IPS DF 4.7 (cell line): ENCODE measurements at regions not wholly inside any gene's neighbourhood (a gene's known extent, or its start where the extent isn't known, plus 50 kb on each side); places are given as distances from the start of the nearest gene placed in this dataset.

Experiments used
- DNase-seq: peaks from one replicate; pipeline ENCODE4 v3.0.0-alpha.2; 2013; ENCODE audit warnings: low spot score; ENCODE audit errors: extremely low read depth

DNA sequence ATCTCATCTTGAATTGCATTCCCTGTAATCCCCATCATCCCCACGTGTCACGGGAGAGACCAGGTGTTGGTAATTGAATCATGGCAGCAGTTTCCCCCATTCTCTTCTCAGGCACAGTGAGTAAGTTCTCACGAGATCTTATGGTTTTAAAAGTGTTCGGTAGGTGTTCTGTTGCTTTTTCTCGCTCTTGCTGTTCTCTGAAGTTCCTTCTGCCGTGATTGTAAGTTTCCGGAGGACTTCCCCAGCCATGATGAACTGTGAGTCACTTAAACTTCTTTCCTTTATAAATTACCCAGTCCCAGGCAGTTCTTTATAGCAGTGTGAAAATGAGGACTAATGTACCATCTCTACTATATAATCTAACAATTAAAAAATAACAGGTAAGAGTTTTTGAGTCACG, 409.9 kb upstream of the NRXN1 start:
- no peak for DNase-seq

DNA sequence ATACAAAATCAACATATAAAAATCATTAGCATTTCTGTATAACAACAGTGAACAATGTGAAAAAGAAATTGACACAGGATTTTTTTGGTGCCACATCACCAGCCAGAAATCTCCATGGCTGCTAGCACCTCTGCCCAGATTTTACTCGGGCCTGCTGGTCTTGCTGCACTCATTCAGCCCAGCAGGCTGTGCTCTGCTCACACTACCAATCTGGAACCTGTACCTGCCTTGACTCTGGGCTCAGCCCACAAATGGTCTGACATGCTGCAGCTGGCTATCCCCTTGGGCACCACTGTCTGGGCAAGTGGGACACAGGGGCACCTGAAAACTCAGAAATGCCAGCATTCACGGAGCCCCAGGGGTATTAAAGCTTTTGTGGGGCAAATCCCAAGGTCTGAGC, 392.5 kb upstream of the NRXN1 start:
- peak; percentile 36 for DNase-seq

DNA sequence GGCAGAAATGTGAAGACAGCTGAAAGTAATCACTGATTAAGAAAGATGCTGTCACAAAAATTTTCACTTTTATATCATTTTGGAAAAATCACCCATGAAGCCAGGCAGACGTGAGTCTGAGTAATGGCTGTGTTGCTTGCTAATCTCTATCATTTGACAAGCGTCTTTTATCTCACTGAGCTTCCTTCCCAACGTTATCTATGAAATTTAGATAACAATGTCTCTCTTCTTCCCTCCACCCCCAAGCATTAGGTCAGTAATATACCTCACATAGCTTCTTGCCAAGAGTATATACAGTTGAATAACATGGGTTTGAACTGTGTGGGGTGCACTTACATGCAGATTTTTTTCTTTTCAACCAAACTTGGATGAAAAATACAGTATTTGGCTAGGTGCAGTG, 388.6 kb upstream of the NRXN1 start:
- DNase-seq: no peak

DNA sequence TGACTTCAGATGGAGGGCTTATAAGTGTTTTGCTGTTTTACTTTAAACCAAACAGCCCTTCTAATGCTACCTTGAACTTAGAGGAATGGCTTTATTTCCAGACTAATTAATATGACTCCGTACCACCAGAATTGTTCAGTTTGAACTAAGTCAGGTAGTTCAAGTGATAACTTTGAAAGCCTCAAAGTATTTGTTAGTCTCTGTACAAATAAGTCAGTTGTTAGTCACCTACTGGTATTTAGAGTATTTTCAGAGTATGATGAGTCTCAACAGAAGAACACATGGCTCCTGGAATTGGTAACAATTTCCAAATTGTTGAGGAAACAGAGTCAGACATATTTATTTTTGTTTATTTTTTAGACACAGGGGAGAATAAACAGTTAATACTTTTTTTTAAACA, 381.8 kb upstream of the NRXN1 start:
- DNase-seq: no peak

DNA sequence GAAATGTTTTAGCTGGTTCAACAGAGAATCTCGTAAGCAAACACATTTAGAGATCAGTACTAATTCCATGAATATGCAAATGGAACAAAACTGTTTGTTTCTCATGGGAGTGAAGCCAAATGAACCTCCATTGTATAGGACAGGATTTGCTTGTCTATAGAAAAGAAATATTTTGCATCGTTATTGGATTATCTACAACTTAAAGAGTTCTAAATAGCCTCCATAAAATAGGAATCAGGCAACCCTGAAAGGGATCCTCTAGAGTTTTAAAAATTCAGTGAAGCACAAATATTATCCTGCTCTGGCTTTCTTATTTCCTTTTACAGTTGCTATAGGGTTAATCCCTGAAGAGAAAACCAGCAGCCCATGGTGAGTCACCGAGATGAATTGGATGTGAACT, 378.4 kb upstream of the NRXN1 start:
- no peak for DNase-seq

DNA sequence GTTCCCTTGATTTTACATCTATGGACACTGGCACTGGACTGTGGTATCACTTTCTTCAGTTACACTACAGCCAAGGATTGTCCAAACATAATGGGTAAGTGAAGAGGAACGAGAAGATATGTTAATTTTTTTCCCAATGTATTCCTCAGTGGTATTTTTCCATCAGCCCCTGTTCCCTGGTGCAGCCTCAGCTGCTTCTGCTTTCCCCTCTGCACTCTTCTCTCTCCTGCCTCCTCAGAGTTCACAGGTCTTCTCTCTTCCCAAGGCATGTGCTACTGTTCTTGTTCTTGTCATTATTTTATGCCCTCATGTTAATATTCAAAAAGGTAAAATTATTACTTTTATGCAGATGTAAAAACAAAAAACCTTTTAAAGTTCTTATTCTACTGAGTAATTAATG, 378.0 kb upstream of the NRXN1 start:
- DNase-seq: no peak

DNA sequence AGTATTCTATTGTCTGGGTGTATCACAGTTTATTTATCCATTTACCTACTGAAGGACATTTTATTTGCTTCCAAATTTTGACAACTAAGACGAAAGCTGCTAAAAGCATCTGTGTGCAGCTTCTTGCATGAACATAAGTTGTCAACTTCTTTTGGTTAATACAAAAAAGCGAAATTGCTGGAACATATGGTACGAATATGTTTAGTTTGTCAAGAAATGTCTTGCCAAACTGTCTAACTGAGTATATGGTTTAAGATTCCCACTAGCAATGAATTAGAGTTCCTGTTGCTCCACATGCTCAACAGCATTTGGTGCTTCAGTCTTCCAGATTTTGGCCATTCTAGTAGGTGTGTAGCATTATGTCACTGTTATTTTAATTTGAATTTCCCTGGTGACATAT, 372.3 kb upstream of the NRXN1 start:
- DNase-seq: no peak

DNA sequence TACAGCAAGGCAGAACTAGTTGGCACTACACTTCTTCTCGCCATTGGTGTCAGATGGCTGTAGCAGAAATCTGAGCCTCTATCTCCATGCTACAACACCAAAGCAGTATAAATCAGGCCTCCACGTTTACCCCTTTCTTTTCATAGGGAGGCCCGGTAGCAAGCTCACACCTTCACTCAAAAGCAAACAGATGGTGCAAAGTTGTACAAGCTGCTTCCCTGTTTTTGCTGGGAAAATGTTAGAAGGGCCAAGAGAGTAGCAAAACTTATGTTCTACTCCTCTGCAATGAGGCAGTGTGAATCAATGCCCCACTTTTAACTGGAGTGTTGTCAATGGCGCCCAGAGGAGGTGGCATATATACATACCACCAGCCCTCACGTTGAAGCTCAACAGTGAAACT, 369.6 kb upstream of the NRXN1 start:
- no peak for DNase-seq

DNA sequence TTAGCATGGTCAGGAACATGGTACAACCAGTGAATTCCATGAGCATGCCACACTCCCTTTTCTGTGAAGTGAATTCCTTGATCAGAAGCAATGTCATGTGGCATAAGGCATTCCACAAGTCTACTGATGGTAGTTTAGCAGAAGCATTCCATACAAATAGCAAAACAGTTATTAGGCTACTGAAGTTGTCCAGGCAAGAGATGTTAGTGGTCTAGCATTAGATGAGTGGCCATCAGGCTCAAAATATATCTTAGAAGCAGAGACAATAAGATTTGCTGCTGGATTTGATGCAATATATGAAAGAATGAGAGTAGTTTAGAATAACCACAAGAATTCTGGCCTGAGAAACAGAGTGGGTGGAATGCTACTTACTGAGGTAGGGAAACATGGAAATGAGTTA, 355.3 kb upstream of the NRXN1 start:
- no peak for DNase-seq

DNA sequence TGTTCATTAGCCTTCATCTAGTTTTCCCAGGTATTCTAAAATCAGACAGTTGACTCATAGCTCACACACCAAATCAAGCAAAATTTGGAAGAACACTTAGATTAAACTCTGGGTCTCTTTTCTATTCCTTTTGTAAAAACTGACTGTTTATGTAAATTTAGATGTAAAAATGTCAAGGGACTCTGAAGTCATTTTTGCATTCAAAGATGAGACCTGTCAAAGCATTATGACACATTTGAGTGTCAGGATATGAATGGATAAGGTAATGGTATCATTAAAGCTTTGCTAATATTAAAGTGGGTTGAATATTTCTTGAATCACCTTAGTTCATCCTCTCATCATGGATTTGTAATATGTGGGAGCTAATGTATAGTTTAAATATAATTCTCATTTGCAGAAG, 348.1 kb upstream of the NRXN1 start:
- no peak for DNase-seq

DNA sequence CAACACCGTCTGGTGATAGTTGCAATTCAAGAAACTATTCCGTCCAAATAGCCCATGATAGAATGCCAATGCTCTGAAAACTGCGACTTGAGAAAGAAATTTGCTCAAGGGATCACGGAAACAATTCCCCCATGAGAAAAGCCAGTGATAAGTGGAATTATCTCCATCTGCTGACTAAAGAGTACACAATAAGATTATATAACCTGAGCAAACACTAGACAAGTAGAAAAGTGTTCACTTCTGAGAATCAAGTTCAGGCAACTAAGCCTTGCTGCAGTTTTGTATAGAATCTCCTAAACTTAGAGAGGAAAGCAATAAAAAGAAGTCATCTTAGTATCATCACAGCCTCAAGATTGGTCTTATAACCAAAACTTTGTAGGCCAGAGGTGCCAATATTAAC, 336.3 kb upstream of the NRXN1 start:
- DNase-seq: no peak

DNA sequence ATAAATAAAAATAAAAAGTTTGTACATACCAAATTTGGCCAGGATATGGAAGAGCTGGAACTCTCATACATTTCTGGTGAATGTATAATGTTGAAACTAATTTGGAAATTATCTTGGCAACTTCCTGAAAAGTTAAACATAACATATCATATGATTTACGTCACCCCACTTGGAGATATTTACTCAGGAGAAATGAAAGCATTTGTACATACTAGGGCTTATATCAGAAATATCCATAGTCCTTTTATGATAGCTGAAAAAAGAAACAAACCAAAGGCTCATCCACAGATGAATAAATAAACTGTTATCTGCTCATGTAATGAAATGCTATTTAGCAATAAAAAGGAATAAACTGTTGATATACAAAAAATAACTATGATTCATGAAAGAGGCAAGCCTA, 318.2 kb upstream of the NRXN1 start:
- DNase-seq: no peak

DNA sequence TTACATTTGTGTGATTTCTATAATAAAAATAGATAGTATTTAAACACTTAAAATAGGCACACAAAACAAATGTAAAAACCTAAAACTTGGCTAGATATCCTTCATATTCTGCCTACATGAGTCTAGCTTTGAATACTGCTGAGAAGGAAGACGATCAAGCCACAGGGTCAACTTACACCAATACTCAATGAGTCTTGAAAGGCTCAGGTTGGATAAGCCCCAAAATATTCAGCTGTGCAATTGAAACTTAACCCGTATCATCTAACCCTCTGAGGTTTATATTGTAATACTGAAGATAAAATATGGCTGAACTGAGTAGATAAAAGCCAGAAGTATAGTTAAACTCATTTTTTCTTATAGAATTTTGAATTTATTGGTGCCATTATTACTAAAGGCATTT, 313.0 kb upstream of the NRXN1 start:
- DNase-seq: no peak

DNA sequence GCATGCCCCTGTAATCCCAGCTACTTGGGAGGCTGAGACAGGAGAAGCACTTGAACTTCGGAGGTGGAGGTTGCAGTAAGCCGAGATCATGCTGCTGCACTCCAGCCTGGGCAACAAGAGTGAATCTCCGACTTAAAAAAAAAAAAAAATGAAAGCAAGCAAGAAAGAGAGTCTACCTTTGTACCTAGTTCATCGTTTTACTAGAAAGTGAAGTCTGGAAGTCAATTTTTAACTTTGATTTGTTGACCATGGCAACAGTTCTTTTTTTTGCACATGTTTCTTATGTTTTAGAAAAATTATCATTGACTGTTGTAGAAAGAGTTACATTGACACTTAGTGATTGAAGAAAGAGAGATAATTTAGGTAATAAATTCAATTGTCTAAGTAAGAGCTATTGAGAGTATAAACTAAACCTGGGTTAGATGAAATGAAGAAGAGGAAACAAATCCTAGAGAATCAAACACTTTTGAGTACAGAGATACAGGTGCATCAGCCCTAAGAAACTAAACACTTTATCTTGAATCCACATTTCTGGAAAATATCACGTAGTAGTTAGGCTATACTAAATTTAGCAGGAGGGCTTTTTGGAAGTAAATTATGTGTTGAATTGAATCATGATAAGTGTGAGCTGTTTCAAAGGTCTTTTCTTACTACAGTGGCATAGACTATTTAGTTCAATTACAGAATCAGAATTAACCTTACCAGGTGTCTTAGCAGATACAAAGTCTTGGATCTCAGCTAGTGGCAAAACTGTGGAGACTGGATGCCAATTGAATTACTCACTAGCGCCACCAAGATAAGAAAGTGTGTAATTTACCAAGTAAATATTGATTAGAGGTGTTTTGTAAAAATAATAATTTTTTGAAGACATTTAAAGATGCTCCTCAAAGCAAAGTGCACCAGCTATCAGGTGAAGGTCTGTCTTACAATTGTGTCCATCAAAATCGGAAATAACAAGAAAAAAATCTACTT, 303.4 kb upstream of the NRXN1 start:
- DNase-seq: no peak

DNA sequence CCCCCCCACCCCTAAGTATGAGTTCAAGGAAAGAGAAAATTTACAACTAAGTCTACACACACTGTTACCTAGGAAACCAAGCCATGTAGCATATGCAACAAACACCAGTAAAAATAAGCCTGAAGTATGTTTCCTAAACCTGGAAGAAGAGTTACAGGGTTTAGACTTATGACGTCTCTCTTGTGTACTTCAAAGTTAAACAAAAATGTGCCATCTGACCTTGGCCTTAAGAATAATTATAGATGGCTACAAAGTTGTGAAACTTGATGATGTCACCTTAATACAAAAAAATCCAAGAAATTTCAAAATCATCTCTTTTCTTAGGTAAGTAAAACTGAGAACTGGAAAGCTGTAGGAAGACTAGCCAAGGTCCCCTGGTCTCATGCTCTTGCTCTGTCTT, 297.6 kb upstream of the NRXN1 start:
- no peak for DNase-seq

DNA sequence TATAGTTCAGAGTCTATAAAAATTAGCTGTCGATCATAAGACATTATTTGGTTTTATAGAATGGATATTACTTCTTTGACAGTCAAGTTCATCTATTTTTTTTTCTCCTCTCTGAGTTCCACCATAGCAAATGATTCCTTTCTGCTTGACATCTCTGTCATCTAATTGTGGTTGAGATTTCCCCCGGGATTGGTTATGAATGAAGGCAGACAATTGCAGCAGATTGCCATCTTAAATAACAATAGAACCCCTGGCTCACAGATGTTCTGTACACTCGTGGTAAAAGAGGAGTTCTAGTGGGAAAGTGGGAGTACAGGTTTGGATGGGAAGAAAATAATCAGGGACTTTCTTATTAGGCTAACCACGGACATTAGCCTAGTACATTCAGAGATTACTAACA, 292.1 kb upstream of the NRXN1 start:
- no peak for DNase-seq

DNA sequence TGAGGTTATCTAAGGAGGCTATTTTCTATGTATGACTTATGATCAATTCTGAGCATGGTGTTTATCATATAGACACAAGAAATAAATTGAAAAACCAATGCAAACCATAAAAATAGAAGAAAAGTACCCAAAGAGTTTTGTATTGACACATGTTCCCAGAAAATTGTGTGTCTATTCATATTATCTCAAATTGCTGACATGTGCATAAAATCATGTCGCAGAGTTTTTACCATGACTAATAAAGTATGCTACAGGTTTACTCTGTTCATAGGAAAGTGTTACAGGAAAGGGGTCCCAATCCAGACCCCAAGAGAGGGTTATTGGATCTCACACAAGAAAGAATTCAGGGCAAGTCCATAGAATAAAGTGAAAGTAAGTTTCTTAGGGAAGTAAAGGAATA, 290.7 kb upstream of the NRXN1 start:
- no peak for DNase-seq

DNA sequence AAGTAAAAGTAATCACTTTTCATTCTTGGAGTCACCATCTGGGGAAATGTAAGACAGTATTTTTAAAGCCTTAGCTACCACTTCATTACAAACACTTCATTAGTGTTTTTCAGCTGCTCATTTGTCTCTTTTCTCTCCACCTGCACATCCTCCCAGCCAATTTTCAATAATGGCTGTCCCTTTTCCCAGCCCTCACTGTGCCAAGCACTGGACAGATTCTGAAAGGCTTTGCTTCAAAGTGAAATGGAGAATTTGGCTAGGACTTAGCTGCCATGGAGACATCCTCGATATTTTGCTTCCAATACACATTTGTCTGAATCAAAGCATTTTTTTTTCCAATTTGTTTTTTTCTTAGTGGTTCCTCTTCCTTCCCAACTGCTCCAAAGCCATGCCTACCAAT, 272.4 kb upstream of the NRXN1 start:
- DNase-seq: no peak

DNA sequence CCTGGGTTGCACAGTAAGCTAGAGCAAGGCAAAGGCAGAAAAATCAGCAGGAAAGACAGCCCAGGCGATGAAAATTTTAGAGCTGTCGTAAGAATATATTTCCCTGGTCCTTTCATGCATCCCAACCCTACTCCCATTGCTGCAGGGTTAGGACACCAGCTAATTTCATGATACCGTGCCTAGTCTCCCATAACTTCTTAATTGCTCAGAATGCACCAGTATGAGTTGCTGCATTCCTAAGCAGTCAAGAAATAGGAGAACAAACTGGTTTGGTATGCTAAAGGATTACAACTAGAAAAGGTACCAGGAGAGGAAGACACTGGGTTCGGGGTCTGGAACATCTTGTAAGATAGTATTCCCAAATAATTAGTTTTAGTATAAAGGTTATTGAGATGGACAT, 269.4 kb upstream of the NRXN1 start:
- no peak for DNase-seq

DNA sequence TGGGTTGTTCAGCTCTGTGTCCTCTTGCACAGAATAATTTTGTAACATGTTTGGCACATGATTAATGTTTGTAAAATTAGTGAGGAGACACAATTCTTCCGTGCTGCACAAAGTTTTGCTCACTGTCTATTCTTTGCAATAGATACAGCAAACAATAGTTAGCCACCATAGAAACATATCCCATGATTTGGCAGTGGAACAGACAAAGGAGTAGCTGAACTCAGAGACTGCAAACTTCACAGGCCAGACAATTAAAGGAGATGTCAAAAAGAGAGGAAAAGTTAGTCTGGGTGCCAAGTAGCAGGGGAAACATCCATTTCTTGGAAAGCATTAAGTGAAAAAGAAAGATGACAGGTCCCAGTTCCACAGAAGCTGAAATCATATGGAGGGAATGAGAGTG, 267.4 kb upstream of the NRXN1 start:
- DNase-seq: no peak

DNA sequence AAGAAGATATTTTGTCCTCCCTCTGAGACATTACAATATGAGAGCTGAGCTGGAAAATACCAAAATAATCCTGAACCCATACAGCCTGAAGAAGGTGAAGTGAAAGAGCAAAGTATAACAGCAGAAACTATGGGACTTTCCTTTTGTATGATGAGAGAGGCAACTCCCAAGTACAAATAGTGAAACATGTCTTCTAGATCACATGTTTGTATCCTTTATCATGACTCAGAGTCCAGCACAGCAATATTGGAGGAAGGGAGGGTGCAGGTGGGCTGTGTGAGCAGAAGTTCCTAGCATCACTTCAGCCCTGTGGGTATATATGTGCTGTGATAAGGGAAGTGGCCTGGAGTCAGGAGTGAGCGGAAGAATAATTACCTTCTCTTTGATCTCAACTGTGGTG, 265.6 kb upstream of the NRXN1 start:
- no peak for DNase-seq

DNA sequence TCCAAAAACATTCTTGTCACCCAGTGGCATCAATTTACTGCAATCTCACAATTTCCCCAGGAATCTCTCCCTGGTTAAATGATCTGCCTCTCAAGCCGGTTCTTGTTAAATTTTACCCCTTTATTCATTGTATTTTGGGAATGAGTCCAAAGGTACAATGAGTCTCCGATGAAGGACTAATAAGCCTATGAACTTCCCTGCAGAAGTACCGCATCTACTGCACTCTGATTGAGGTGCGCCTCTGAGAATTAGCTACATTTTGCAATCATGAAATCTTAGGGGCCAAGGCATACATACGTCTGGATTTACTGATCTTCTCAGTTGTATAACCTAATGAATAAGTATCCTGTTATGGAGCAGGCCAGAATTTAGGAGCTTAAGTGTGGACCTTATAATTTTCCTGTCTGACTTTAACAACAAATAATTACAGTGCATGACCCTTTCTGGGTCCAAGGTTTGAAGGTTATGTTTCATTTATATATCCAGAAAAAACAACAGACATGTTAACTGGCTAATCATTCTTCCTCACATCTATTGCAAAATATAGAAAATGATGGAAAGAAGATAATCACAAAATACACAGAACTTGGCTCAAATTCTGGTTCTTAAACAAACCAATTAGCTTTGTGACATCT, 261.8 kb upstream of the NRXN1 start:
- DNase-seq: no peak
